ENCODE measurements at regions not wholly inside any gene's neighbourhood (a gene's known extent, or its start where the extent isn't known, plus 50 kb on each side); places are given as distances from the start of the nearest gene placed in this dataset.

- no peak overlapping the region for H3K4me3 Mint-ChIP-seq
- peaks cover 60 to 66% of the 10 kb centered on the region in 2 donors for H3K4me1 ChIP-seq (ENCODE audit: control insufficient read depth in 2 of 2, insufficient read depth in 2 of 2, low read length in 2 of 2)
- TF ChIP-seq EZH2 (IDR thresholded peaks at IDR 0.05; ENCODE audit: borderline replicate concordance, insufficient read depth, low read depth, low read length, poor library complexity, severe bottlenecking) = no peak
- peak; percentile 14 for TF ChIP-seq CTCF (IDR thresholded peaks at IDR 0.05)
These were observed 123.9 kb downstream of the SNX5 start for GRCh38 chr20:17844549-17845298.

DNA sequence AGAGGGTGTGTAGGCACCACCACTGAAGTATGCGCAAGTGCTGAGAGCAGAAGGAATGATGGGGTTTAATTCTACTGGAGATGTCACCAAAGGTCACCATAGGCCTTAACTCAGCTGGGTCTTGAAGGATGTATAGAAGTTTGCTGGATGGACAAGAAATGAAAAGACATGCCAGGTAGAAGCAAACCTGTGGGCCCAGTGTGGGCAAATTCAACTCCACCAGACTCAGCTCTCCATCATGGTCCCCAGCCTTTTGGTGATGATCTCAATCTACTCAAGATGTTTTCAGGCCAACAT is 124.5 kb downstream of the SNX5 start:
- H3K79me2 ChIP-seq (ENCODE audit: control insufficient read depth, insufficient read depth, low read length) = no peaks in the 10 kb centered on the region
- Mint-ChIP-seq H3K9me3 (ENCODE audit: insufficient read depth) (no peaks in the 10 kb centered on the region), H3K4me1 (peaks cover 61% of the 10 kb centered on the region), H3K27ac (no peak overlapping the region), H3K27me3 (no peaks in the 10 kb centered on the region), H3K4me3 (peak overlapping the region; percentile 43)
- CTCF ChIA-PET = no interaction called here
- TF ChIP-seq CTCF (IDR thresholded peaks at IDR 0.05) = no peak
- H3K9ac ChIP-seq (ENCODE audit: low read length) = no peak overlapping the region
- peaks cover 0 to 8% (median 2%) of the 10 kb centered on the region in 3 donors for H3K9me3 ChIP-seq (ENCODE audit: control extremely low read depth in 1 of 3, control insufficient read depth in 2 of 3, insufficient read depth in 1 of 3, low read length in 2 of 3)
- H4K20me1 ChIP-seq (ENCODE audit: control insufficient read depth, insufficient read depth, low read length, poor library complexity, severe bottlenecking) = no peaks in the 10 kb centered on the region
- ATAC-seq (ENCODE audit: low read depth) (no peak), DNase-seq (no peak)
- WGBS (ENCODE audit: insufficient coverage) = 100% methylated on average over 1 of the region's 1 CpG
- H3K4me1 ChIP-seq (ENCODE audit: control insufficient read depth in 2 of 2, insufficient read depth in 2 of 2, low read length in 2 of 2) = peaks cover 57 to 60% of the 10 kb centered on the region in 2 donors
- intact Hi-C loops (cut with micrococcal nuclease) = no loop called here
- H2AFZ ChIP-seq (ENCODE audit: insufficient read depth, low read depth, low read length, poor library complexity, severe bottlenecking) = no peak overlapping the region
- no peaks in the 10 kb centered on the region for H3K36me3 ChIP-seq (replicated peaks in 1 of 2; ENCODE audit: control extremely low read depth in 1 of 2, control insufficient read depth in 1 of 2, extremely low read depth in 1 of 2, insufficient read depth in 2 of 2, low read length in 1 of 2)
- no peaks in the 10 kb centered on the region for H3K27me3 ChIP-seq (replicated peaks in 1 of 4; ENCODE audit: control extremely low read depth in 1 of 4, control insufficient read depth in 3 of 4, insufficient read depth in 4 of 4, low read length in 3 of 4)
- POLR2A ChIA-PET = no interaction called here
- H3K4me2 ChIP-seq (replicated peaks; ENCODE audit: low read depth, low read length, poor library complexity, severe bottlenecking) = peak overlapping the region; percentile 53
- no peak overlapping the region for H3K27ac ChIP-seq (ENCODE audit: low read length in 2 of 2)
- H3K4me3 ChIP-seq (ENCODE audit: control extremely low read depth in 1 of 5, extremely low read depth in 1 of 5, insufficient read depth in 1 of 5, low read depth in 2 of 5, low read length in 4 of 5) = no peak overlapping the region

More at GRCh38 chr20:17844549-17845298, 123.9 kb downstream of the SNX5 start:
- H3K27me3 Mint-ChIP-seq = no peaks in the 10 kb centered on the region
- Histone ChIP-seq H4K20me1 (ENCODE audit: control insufficient read depth, insufficient read depth, low read length, poor library complexity, severe bottlenecking) (no peaks in the 10 kb centered on the region), H3K27ac (ENCODE audit: low read length in 2 of 2) (no peak overlapping the region), H3K4me3 (ENCODE audit: control extremely low read depth in 1 of 5, extremely low read depth in 1 of 5, insufficient read depth in 1 of 5, low read depth in 2 of 5, low read length in 4 of 5) (no peak overlapping the region), H3K27me3 (replicated peaks in 1 of 4; ENCODE audit: control extremely low read depth in 1 of 4, control insufficient read depth in 3 of 4, insufficient read depth in 4 of 4, low read length in 3 of 4) (no peaks in the 10 kb centered on the region), H3K79me2 (ENCODE audit: control insufficient read depth, insufficient read depth, low read length) (no peaks in the 10 kb centered on the region), H3K9me3 (ENCODE audit: control extremely low read depth in 1 of 3, control insufficient read depth in 2 of 3, insufficient read depth in 1 of 3, low read length in 2 of 3) (peaks cover 0 to 15% (median 8%) of the 10 kb centered on the region in 3 donors), H3K4me2 (replicated peaks; ENCODE audit: low read depth, low read length, poor library complexity, severe bottlenecking) (peak overlapping the region; percentile 53), H3K9ac (ENCODE audit: low read length) (no peak overlapping the region), H2AFZ (ENCODE audit: insufficient read depth, low read depth, low read length, poor library complexity, severe bottlenecking) (no peak overlapping the region), H3K36me3 (replicated peaks in 1 of 2; ENCODE audit: control extremely low read depth in 1 of 2, control insufficient read depth in 1 of 2, extremely low read depth in 1 of 2, insufficient read depth in 2 of 2, low read length in 1 of 2) (no peaks in the 10 kb centered on the region)
- no peak overlapping the region for H3K27ac Mint-ChIP-seq
- H3K4me1 Mint-ChIP-seq = peaks cover 67% of the 10 kb centered on the region
- no peak for ATAC-seq (ENCODE audit: low read depth)
- ChIA-PET CTCF (interaction anchor here (1.3 kb wide), 1 partner anchor 162 kb away, joined by 5 read pairs; no protein-coding TSS in a partner anchor), POLR2A (no interaction called here)
- no peak for DNase-seq
- WGBS (ENCODE audit: insufficient coverage) = 91% methylated on average over 3 of the region's 7 CpGs
- H3K9me3 Mint-ChIP-seq (ENCODE audit: insufficient read depth) = peaks cover 4% of the 10 kb centered on the region
- intact Hi-C loops (cut with micrococcal nuclease) = no loop called here
